ENCODE measurements at regions not wholly inside any gene's neighbourhood (a gene's known extent, or its start where the extent isn't known, plus 50 kb on each side); places are given as distances from the start of the nearest gene placed in this dataset.

DNA sequence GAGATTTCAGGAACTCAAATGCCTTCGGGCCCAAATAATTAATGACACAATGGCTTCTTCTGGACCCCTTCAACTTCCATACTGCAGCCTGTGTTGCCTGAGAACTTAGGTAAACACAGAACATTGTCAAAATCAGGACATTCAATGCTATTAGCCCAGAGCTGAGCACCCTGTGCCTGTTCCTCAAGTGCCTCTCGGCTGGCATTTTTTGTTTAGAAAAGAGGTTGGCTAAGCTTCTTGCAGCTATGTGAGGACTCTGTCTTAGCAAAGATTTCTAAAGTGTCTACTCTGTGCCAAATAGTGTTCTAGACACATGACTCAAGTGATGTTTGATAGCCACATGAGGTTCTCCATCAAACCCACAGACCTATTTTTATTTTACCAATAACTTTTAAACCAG is 289.3 kb upstream of the ARID1B start:
- Histone ChIP-seq H3K36me3 (ENCODE audit: low read depth) (no peaks in the 10 kb centered on the region), H3K9me3 (no peaks in the 10 kb centered on the region), H3K4me3 (no peak overlapping the region), H3K4me1 (ENCODE audit: low read depth) (no peaks in the 10 kb centered on the region)
- TF ChIP-seq CTCF (IDR thresholded peaks at IDR 0.05): no peak
- no peak for ATAC-seq
- DNase-seq: no peak
- intact Hi-C loops (cut with DNase I, micrococcal nuclease): no loop called here

GRCh38 chr6:156485150-156485549 is 292.0 kb upstream of the ARID1B start:
- no peak for DNase-seq
- intact Hi-C loops (cut with DNase I, micrococcal nuclease): no loop called here
- Histone ChIP-seq H3K36me3 (ENCODE audit: low read depth) (no peaks in the 10 kb centered on the region), H3K4me3 (no peak overlapping the region), H3K9me3 (no peaks in the 10 kb centered on the region), H3K4me1 (ENCODE audit: low read depth) (no peaks in the 10 kb centered on the region)
- no peak for ATAC-seq
- TF ChIP-seq CTCF (IDR thresholded peaks at IDR 0.05): no peak

GRCh38 chr6:156474507-156475120 is 302.6 kb upstream of the ARID1B start:
- intact Hi-C loops (cut with DNase I, micrococcal nuclease): no loop called here
- ATAC-seq (no peak), DNase-seq (no peak)
- no peaks in the 10 kb centered on the region for H3K9me3 ChIP-seq
- TF ChIP-seq CTCF (IDR thresholded peaks at IDR 0.05): no peak
- no peaks in the 10 kb centered on the region for H3K36me3 ChIP-seq (ENCODE audit: low read depth)
- H3K4me1 ChIP-seq (ENCODE audit: low read depth): no peaks in the 10 kb centered on the region
- no peak overlapping the region for H3K4me3 ChIP-seq

- DNase-seq (no peak), ATAC-seq (no peak)
- Histone ChIP-seq H3K4me1 (ENCODE audit: low read depth) (no peaks in the 10 kb centered on the region), H3K36me3 (ENCODE audit: low read depth) (no peaks in the 10 kb centered on the region), H3K4me3 (no peak overlapping the region), H3K9me3 (no peaks in the 10 kb centered on the region)
- no peak for TF ChIP-seq CTCF (IDR thresholded peaks at IDR 0.05)
- intact Hi-C loops (cut with DNase I, micrococcal nuclease): no loop called here
Measured at GRCh38 chr6:156471000-156471399, 306.2 kb upstream of the ARID1B start.

- Histone ChIP-seq H3K4me1 (ENCODE audit: low read depth) (no peaks in the 10 kb centered on the region), H3K36me3 (ENCODE audit: low read depth) (no peaks in the 10 kb centered on the region), H3K9me3 (no peaks in the 10 kb centered on the region), H3K4me3 (no peak overlapping the region)
- no peak for TF ChIP-seq CTCF (IDR thresholded peaks at IDR 0.05)
- intact Hi-C loops (cut with DNase I, micrococcal nuclease): no loop called here
- ATAC-seq (no peak), DNase-seq (no peak)
Measured at GRCh38 chr6:156464100-156464878, 312.9 kb upstream of the ARID1B start.

Measured in mucosa of descending colon (tissue), 3 donors.